ENCODE measurements at regions not wholly inside any gene's neighbourhood (a gene's known extent, or its start where the extent isn't known, plus 50 kb on each side); places are given as distances from the start of the nearest gene placed in this dataset.
A peak's percentile ranks its signal among the peaks of the same experiment; 100 is the strongest.

- DNase-seq (ENCODE audit: low spot score) = no peak
- WGBS (ENCODE audit: low lambda C conversion rate) = 48% methylated on average over 3 of the region's 3 CpGs
- H3K4me1 ChIP-seq (ENCODE audit: insufficient read depth, low read length) = peaks cover 20% of the 10 kb centered on the region
- H3K79me2 ChIP-seq (ENCODE audit: insufficient read depth, low read length) = no peaks in the 10 kb centered on the region
- no peaks in the 10 kb centered on the region for H3K9me3 ChIP-seq (ENCODE audit: low read length)
- no peaks in the 10 kb centered on the region for H3K36me3 ChIP-seq (replicated peaks in 1 of 2; ENCODE audit: control insufficient read depth in 1 of 2, insufficient read depth in 2 of 2, low read length in 2 of 2)
- CTCF ChIA-PET (ENCODE audit: low intra/inter-chr PET ratio, low total read pairs) = interaction anchor here (2.1 kb wide), 1 partner anchor 30 kb away, joined by 12 read pairs; no protein-coding TSS in a partner anchor
- FAIRE-seq = no peak
- H4K20me1 ChIP-seq (ENCODE audit: insufficient read depth, low read length) = no peaks in the 10 kb centered on the region
- intact Hi-C loops (cut with micrococcal nuclease; ENCODE audit: unreplicated experiment) = no loop called here
- H3K9ac ChIP-seq (ENCODE audit: insufficient read depth, low read depth, low read length) = no peak overlapping the region
- H3K4me3 ChIP-seq (replicated peaks in 1 of 3; ENCODE audit: insufficient read depth in 1 of 3, low read depth in 2 of 3, low read length in 3 of 3) = no peak overlapping the region; a peak in 1 of 6 replicates
- peaks cover 0 to 12% of the 10 kb centered on the region in 2 experiments; a peak in 3 of 5 replicates for H3K27me3 ChIP-seq (ENCODE audit: control insufficient read depth in 1 of 2, insufficient read depth in 2 of 2, low read length in 2 of 2)
- in situ Hi-C loops (cut with HindIII; ENCODE audit: extremely low pct_ligation_motif_present, low pct_unique_long_range_greater_than_20kb) = loop anchor here (5.0 kb wide), 1 partner anchor 133 kb away; no protein-coding TSS in a partner anchor
- no TSS peak for BruUV-seq (replicated peaks)
- ATAC-seq = no peak
- POLR2A ChIA-PET = no interaction called here
- peak overlapping the region; percentile 94; the same call in 1 of the 2 replicates for H3K4me2 ChIP-seq (ENCODE audit: low read depth, low read length)
- no peak overlapping the region for H3K27ac ChIP-seq (ENCODE audit: extremely low read length, insufficient read depth, low read length)
- TF ChIP-seq EHMT2 (IDR thresholded peaks at IDR 0.05; ENCODE audit: borderline replicate concordance, low read depth, low read length) = no peak
- peak; percentile 21; the same call in 1 of the 2 replicates for TF ChIP-seq RFX1 (IDR thresholded peaks at IDR 0.05)
- TF ChIP-seq ZNF776 (CRISPR knock-in tag; IDR thresholded peaks at IDR 0.05) = no peak
- H2AFZ ChIP-seq (ENCODE audit: low read length) = no peak overlapping the region
Measured at GRCh38 chr11:13208921-13209320, 68.7 kb upstream of the BMAL1 start.

- ChIA-PET POLR2A (no interaction called here), CTCF (ENCODE audit: low intra/inter-chr PET ratio, low total read pairs) (interaction anchor here (1.8 to 2.1 kb wide), 2 partner anchors 30 to 135 kb away, joined by 12 to 16 read pairs; no protein-coding TSS in a partner anchor)
- Histone ChIP-seq H3K4me1 (ENCODE audit: insufficient read depth, low read length) (peaks cover 20% of the 10 kb centered on the region), H3K9me3 (ENCODE audit: low read length) (no peaks in the 10 kb centered on the region), H3K27me3 (ENCODE audit: control insufficient read depth in 1 of 2, insufficient read depth in 2 of 2, low read length in 2 of 2) (peaks cover 0 to 12% of the 10 kb centered on the region in 2 experiments; a peak in 3 of 5 replicates), H4K20me1 (ENCODE audit: insufficient read depth, low read length) (no peaks in the 10 kb centered on the region), H3K27ac (ENCODE audit: extremely low read length, insufficient read depth, low read length) (no peak overlapping the region), H3K36me3 (replicated peaks in 1 of 2; ENCODE audit: control insufficient read depth in 1 of 2, insufficient read depth in 2 of 2, low read length in 2 of 2) (no peaks in the 10 kb centered on the region), H3K4me2 (ENCODE audit: low read depth, low read length) (no peak overlapping the region), H3K4me3 (replicated peaks in 1 of 3; ENCODE audit: insufficient read depth in 1 of 3, low read depth in 2 of 3, low read length in 3 of 3) (no peak overlapping the region), H3K79me2 (ENCODE audit: insufficient read depth, low read length) (no peaks in the 10 kb centered on the region), H2AFZ (ENCODE audit: low read length) (no peak overlapping the region), H3K9ac (ENCODE audit: insufficient read depth, low read depth, low read length) (no peak overlapping the region)
- no peak for TF ChIP-seq ZNF512 (CRISPR knock-in tag; IDR thresholded peaks at IDR 0.05)
- TF ChIP-seq MLX (CRISPR knock-in tag; IDR thresholded peaks at IDR 0.05) = no peak
- no peak for TF ChIP-seq MBD4 (IDR thresholded peaks at IDR 0.05; ENCODE audit: borderline replicate concordance, low read length)
- TF ChIP-seq ZFP41 (CRISPR knock-in tag; IDR thresholded peaks at IDR 0.05; ENCODE audit: borderline replicate concordance) = no peak
- no peak for TF ChIP-seq CBX1 (IDR thresholded peaks at IDR 0.05; ENCODE audit: low read depth)
- DNase-seq (ENCODE audit: low spot score) = no peak
- BruUV-seq (replicated peaks) = no TSS peak
- in situ Hi-C loops (cut with HindIII; ENCODE audit: extremely low pct_ligation_motif_present, low pct_unique_long_range_greater_than_20kb) (loop anchor here (5.0 kb wide), 1 partner anchor 133 kb away; no protein-coding TSS in a partner anchor), intact Hi-C loops (cut with micrococcal nuclease; ENCODE audit: unreplicated experiment) (no loop called here)
- no peak for ATAC-seq
- FAIRE-seq = no peak
- WGBS (ENCODE audit: low lambda C conversion rate) = 39% methylated on average over 3 of the region's 3 CpGs
Measured at GRCh38 chr11:13209379-13209778, 68.2 kb upstream of the BMAL1 start.

All from HepG2 (cell line).